ELR (cell line): ENCODE measurements at regions not wholly inside any gene's neighbourhood (a gene's known extent, or its start where the extent isn't known, plus 50 kb on each side); places are given as distances from the start of the nearest gene placed in this dataset.

ENCODE experiments used
- DNase-seq: peaks from one replicate; pipeline ENCODE4 v3.0.0-alpha.2; 2015; ENCODE audit warnings: low read depth

DNA sequence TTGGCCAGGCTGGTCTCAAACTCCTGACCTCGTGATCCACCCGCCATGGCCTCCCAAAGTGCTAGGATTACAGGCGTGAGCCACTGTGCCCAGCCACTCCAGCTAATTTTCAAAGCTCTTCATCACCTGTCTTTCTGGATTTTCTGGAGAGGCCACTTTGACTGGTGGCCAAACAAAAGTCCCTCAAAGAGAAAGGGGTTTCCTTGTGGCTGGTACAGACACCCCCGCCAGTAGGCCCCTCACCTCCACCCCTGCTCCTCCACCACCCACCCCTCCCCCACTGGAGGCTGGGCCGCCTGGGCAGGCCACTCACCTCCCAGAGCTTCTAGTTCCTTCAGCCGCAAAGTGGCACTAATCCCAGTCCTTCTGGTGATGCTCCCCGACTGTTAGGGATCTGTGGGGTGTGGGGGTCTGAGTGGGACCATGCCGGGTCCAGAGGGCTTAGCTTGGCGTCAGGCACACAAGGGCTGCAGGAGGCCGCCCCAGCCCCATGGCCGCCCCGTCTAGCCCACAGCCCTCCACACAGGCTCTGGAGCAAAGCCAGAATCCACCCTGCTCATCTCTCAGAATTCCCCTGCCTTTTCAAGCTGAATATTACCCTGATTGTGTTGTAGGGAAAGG, 182.0 kb upstream of the IER5L start:
- no peak for DNase-seq

- no peak for DNase-seq
Observed at GRCh38 chr9:129359162-129359811, 181.2 kb upstream of the IER5L start.

DNA sequence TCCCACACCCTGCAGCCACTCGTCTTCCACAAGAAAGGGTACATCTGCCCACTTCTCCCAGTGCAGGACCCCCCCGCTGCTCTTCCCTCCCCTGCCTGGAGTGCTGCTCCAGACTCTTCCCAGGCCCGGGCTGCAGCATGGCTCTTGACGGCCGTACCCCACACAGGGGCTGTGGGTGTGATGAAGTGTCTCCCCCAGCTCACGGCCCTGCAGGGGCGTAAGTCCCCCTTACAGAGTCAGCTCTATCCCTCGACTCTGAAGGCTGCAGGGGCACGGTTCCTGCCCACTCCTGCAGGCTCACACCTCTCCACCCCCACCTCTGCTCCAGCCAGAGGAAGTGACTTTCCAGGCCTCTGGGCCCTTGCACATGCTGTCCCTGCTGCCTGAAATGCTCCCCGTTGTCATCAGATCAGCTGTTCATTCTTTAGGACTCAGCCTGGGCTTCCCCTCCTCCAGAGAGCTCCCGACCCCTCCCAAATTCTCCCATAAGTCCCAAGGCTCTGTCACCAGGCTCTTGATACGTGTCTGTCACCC, 180.6 kb upstream of the IER5L start:
- no peak for DNase-seq

- no peak for DNase-seq
Observed at GRCh38 chr9:129357773-129358245, 179.7 kb upstream of the IER5L start.

DNA sequence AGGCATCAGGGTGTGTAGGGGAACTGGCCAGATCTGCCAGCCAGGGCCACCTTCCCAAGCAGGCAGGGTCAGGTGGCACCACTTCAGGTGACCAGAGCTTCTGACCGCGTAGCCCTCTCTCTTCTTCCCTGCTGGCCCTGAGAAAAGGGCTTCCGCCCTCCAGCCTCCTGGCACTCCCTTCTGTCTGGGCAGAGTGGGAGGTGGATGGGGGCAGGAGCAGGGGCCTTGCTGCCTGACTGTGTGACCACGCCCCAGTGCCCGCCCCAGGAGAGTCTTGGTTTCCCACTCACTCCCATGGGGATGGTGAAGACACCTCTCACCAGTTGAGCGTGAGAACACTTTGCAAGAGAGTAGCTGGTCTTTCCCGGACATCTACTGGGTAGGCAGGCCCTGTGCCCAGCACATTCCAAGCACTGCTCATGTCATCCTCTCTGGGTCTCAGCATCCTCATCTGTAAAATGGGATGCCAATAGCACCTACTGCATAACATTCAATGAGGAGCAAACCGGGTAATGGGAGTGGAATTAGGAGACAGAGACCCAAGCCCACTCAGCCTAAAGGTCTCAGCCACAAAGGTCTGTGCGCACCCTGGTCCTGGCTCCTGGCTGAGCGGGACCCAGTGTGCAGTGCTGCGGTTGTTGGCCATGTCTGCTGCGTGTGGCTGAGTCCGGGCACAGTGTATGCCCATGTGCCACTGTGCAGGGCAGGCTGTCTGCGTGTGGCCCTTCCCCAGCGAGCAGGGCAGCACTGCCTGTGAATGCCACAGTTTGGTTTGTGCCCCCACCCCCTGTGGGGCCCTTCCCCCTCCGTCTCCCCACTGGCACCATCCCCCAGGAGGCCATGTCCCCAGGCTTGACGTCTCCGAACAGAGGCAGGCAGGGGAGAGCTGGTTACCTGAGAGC, 179.1 kb upstream of the IER5L start:
- no peak for DNase-seq

GRCh38 chr9:129355631-129356030, 177.6 kb upstream of the IER5L start:
- peak; percentile 25 for DNase-seq

- DNase-seq, result no peak
Observed at GRCh38 chr9:129354498-129354897, 176.4 kb upstream of the IER5L start.

- DNase-seq, result no peak
Observed at GRCh38 chr9:129353697-129354336, 175.8 kb upstream of the IER5L start.

- DNase-seq, result no peak
Observed at GRCh38 chr9:129352146-129352865, 174.2 kb upstream of the IER5L start.

GRCh38 chr9:129351642-129352145, 173.6 kb upstream of the IER5L start:
- peak; percentile 29 for DNase-seq

DNA sequence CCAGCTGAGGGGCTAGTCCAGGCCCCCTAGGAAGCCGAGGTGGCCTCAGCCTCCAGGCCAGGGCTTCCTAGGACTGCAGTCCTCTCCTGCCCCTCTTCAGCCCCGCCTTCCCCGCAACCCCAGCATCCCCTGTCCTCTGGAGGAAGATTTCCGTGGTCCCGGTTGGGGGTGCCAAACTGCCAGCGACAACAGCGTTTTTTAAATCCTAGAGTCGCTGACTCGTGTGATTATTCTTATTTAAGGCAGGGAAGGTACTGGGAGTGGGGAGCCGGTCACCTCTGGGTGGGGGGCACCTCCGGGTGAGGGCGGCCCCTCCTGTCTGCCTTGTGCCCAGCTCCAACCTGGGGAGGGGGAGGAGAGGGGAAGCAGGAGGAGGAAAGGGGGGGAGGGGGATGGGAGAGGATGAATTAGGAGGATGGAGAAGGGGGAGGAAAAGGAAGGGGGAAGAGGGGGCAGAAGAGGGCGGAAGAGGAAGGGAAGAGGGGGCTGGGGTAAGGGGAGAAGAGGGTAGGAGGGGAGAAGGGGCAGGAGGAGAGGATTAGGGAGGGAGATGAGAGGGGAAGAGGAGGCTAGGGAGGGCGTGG, 173.1 kb upstream of the IER5L start:
- no peak for DNase-seq

DNA sequence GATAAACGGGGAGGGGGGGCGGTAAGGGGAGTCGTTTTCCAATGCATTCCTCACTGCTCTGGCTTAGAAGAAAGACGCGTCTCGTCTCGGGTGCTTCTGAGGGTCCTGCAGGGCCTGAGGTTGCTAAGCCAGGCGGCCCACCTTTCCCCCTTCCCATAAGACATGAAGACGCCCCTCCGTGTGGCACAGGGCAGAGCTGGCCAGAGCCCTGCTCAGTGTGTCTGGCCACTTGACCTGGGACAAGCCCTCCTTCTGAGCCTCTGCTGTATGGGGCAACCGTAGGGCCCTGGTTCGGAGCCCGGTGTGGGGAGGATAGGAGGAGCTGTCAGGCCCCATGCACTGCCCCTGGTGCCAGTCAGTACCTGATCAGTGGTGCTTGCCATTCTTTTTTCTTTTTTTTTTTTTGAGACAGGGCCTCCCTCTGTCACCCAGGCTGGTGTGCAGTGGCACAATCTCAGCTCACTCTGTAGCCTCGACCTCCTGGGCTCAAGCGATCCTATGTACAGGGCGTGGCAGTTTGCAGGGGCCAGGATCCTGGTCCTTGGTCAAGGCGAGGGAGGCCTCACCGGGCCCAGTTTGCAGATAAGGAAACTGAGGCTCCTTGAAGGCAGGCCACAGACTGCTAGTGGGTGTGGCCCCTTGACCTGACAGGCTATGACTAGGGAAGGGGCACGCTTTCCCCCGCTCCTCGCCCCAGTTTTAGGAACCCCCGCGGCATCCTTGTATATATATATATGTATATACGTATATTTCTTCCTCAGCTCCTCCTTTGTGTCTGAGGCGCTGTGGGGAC, 172.3 kb upstream of the IER5L start:
- DNase-seq, result no peak

DNA sequence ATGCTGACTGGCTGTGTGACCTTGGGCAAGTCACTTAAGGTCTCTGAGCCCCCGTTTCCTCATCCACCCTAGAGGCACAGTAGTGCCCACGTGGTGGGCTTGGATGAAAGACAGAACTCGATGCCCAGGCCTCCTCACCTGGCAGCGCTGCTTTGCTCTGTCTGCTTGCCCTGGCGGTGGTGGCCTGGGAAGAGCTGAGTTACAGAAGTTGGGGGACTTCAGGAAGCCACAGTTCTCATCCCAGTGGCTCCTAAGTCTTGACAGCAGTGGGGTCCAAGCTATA, 171.5 kb upstream of the IER5L start:
- DNase-seq, result no peak

DNA sequence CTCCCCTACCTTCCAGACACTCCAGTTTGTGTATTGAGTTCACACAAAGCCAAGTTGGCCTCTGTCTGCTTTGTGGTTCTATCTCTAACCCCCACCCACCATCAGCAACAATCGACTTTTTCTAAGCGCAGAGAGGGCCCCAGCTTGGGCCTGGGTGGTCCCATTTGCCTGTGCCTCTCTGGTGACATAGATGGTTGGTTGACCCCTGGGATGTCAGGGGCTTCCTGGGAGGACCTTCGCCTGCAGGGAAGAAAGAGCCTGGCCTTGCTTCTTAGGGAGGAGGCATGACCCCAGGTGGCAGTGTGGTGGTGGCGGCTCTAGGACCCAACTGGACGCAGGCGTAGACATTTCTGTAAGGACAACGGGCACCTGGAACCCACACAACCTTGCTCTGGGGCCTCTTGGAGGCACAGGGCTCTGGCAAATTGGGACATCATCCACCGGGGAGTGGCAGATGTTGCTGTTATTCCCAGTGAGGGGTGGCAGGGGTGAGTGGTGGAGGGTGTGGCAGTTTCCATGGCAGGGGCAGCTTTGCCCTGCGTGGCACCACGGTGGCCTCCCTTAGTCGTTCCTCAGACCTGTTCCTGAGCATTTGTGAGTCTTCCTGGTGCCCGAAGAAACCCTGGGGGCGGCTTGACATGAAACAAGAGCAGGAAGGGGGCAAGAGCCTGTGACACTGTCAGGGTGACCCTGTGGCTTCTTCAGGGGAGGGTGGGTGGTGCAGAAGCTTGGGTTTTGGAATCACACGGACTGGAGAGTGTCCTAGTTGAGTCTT, 171.0 kb upstream of the IER5L start:
- DNase-seq, result no peak

GRCh38 chr9:129347316-129348120, 169.5 kb upstream of the IER5L start:
- no peak for DNase-seq

DNA sequence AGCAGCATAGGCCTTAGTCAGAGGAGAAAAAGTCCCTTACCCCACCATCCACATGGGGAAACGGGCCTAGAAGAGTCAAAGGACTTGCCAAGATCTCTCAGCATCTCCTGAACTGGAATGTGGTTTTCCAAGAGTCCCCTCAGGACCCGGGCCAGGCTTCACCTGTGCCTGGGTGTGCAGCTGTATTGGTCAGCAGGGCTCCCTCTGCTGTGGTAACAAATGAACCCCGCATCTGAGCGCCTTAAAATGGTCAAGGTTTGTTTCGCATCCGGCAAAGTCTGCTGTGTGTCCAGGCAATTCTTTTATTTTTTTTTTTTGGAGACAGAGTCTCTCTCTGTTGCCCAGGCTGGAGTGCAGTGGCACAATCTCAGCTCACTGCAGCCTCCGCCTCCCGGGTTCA, 168.0 kb upstream of the IER5L start:
- no peak for DNase-seq

- DNase-seq, result no peak
Observed at GRCh38 chr9:129344641-129345495, 166.8 kb upstream of the IER5L start.
